A549 (cell line): ENCODE measurements at regions not wholly inside any gene's neighbourhood (a gene's known extent, or its start where the extent isn't known, plus 50 kb on each side); places are given as distances from the start of the nearest gene placed in this dataset.

Source experiments
- BHLHE40 ChIP-seq: IDR thresholded peaks from 2 replicates; pipeline ENCODE4 v1.6.1; 2012; ENCODE audit warnings: low read depth, low read length, inconsistent platforms
- CHD2 ChIP-seq: fragments of 150-350 bp; IDR thresholded peaks from 2 replicates; pipeline ENCODE4 v1.6.1; 2014; ENCODE audit warnings: low read length; ENCODE audit not compliant: partially characterized antibody

- TF ChIP-seq CHD2 (no peak), BHLHE40 (no peak)
These were observed 90.1 kb downstream of the TNFAIP2 start for GRCh38 chr14:103213331-103213730.
